Activated T-cell treated with anti-CD3 and anti-CD28 coated beads, Interleukin-2, amount 50 U/mL, for 72 hours (primary cell): ENCODE measurements at regions not wholly inside any gene's neighbourhood (a gene's known extent, or its start where the extent isn't known, plus 50 kb on each side); places are given as distances from the start of the nearest gene placed in this dataset.
"Not testable (repeated sequence)": the region's sequence is repeated elsewhere in the genome, so short reads cannot be mapped to it uniquely, and the experiment has no call there.

ENCODE experiments used
- ATAC-seq, 2 donors: fragments of 150-1000 bp; cut with Tn5 transposase; replicated peaks in 1 of 2; 2 replicates each; pipeline ENCODE4 v1.10.0; 2021; ENCODE audit warnings: moderate library complexity in 2 of 2, mild to moderate bottlenecking in 1 of 2
- DNase-seq, 2 donors: peaks; one replicate each; pipeline ENCODE4 v3.0.0; 2021 to 2022; ENCODE audit warnings: mixed read lengths in 1 of 2
- H3K27ac Mint-ChIP-seq: one replicate; pipeline ENCODE4 v1.8.0; 2022; ENCODE audit warnings: mild to moderate bottlenecking, moderate library complexity, mixed read lengths
- H3K27me3 Mint-ChIP-seq: one replicate; pipeline ENCODE4 v1.8.0; 2022; ENCODE audit warnings: low read depth, mixed read lengths
- H3K36me3 Mint-ChIP-seq, 2 donors: one replicate each; pipeline ENCODE4 v1.8.0; 2022; ENCODE audit warnings: mixed read lengths in 2 of 2, mild to moderate bottlenecking in 1 of 2; ENCODE audit not compliant: insufficient read depth in 2 of 2
- H3K4me1 Mint-ChIP-seq: one replicate; pipeline ENCODE4 v1.8.0; 2022; ENCODE audit warnings: low read depth, mixed read lengths
- H3K4me3 Mint-ChIP-seq, 2 donors: one replicate each; pipeline ENCODE4 v1.8.0; 2022; ENCODE audit warnings: mild to moderate bottlenecking in 2 of 2, mixed read lengths in 2 of 2, moderate library complexity in 2 of 2
- H3K9me3 Mint-ChIP-seq, 2 donors: one replicate each; pipeline ENCODE4 v1.8.0; 2022; ENCODE audit warnings: mixed read lengths in 2 of 2

DNA sequence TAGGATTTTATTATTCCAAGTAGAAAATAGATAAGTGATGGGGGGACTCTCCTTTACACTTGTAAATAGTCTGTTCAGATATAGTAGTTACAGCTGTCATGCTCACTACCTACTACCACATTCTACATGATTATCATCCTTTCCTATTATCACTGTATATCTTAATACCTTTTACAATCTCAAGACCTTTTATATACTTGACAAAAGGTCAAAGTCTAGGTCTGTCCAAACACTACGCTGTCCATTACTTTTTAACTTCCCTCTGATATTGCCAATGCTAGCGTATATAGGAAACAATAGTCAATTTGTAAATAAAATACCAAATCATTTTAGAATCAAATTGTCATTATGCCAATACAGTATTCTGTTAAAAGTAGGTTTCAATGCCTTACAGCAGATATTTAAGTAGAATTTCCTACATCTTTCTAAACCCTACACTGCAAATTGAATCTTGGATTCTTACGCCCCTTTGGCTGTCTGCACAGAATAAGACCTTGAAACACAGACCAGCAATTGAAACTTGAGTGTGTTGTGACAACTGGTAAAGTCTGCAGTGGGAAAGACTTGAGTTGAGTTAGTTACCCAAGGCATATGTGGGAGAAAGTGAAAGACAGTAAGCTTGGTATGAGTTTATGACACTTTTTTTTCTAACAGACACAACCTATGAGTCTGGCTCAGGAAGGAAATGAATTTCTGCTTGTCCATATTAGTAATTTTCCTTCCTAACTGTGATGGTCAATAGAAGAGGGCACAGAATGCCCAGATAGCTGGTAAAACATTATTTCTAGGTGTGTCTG, 827.6 kb upstream of the ACO1 start:
- ATAC-seq (no peak), DNase-seq (no peak)
- Mint-ChIP-seq H3K27ac (no peak overlapping the region), H3K9me3 (peaks cover 2 to 3% of the 10 kb centered on the region in 2 donors), H3K36me3 (no peaks in the 10 kb centered on the region), H3K4me1 (no peaks in the 10 kb centered on the region), H3K27me3 (no peaks in the 10 kb centered on the region), H3K4me3 (no peak overlapping the region)

DNA sequence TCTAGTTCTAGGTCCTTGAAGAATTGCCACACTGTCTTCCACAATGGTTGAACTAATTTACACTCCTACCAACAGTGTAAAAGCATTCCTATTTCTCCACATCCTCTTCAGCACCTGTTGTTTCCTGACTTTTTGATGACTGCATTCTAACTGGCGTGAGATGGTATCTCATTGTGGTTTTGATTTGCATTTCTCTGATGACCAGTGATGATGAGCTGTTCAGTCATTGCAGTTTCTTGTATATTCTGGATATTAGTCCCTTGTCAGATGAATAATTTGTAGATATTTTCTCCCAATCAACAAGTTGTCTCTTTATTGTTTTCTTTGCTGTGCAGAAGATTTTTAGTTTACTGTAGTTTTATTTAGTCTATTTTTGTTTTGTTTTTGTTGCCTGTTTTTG, 812.3 kb upstream of the ACO1 start:
- ATAC-seq, DNase-seq, H3K9me3 Mint-ChIP-seq, H3K4me3 Mint-ChIP-seq, H3K36me3 Mint-ChIP-seq, H3K4me1 Mint-ChIP-seq, H3K27me3 Mint-ChIP-seq, H3K27ac Mint-ChIP-seq: not testable (repeated sequence)

DNA sequence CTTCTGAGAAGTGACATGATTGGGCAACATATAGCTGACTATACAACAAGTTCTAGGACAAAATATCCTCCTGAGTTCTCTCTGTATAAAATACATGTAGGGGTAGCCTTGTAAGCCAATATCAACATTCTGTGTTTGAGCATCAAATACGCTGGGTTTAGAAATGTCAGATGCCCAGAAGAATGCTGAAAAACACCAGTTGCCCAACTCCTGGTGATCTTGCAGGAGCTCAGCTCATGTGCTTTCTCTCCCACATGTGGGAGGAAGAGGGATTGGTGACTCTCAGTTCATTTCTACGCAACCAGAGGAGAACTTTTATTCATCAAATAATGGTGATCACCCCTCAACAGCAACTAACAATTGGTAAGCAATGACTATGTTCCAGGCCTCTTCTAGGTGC, 810.9 kb upstream of the ACO1 start:
- ATAC-seq, result no peak
- DNase-seq, result no peak
- H3K27me3 Mint-ChIP-seq, result no peaks in the 10 kb centered on the region
- H3K27ac Mint-ChIP-seq, result no peak overlapping the region
- H3K4me1 Mint-ChIP-seq, result no peaks in the 10 kb centered on the region
- H3K36me3 Mint-ChIP-seq, result peaks cover 3 to 4% of the 10 kb centered on the region in 2 donors
- no peak overlapping the region for H3K4me3 Mint-ChIP-seq
- H3K9me3 Mint-ChIP-seq, result peaks cover 1 to 2% of the 10 kb centered on the region in 2 donors

DNA sequence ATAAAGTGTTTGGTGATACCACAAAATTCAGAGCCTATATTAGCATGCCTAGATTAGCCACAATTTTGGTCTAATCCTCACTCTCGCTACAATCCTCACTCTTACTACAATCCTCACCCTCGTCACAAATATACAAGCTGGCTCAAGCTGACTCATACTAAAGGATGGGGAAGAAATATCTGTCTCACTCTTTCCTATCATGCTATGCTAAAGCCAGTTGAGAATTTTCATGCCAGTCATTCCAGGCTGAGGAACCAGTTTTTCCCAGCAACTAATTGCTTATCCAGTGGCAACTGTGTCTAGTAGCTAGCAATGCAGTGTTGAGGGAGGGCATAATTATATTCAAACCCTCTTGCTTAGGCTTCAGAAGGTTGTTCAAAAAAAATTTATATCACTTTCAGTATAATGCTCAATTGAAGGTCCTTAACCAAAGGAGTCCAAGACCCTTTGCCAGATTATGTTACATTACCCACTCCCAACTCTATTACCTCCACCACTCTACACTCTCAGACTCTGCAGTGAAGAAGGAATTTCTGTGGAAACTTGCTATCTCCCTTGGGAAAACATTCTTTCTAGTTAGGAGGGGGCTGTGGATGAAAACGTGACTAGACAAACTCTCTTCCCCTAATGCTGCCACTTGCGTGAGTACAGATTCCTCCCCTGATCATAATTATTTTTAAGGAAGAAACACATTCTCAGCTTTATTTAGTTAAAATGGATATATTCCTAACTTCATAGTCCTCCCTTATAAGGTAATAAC, 810.3 kb upstream of the ACO1 start:
- no peak for DNase-seq
- Mint-ChIP-seq H3K4me1 (no peaks in the 10 kb centered on the region), H3K4me3 (no peak overlapping the region), H3K27ac (no peak overlapping the region), H3K27me3 (no peaks in the 10 kb centered on the region), H3K36me3 (peaks cover 3 to 4% of the 10 kb centered on the region in 2 donors), H3K9me3 (peaks cover 1 to 2% of the 10 kb centered on the region in 2 donors)
- ATAC-seq, result no peak

DNA sequence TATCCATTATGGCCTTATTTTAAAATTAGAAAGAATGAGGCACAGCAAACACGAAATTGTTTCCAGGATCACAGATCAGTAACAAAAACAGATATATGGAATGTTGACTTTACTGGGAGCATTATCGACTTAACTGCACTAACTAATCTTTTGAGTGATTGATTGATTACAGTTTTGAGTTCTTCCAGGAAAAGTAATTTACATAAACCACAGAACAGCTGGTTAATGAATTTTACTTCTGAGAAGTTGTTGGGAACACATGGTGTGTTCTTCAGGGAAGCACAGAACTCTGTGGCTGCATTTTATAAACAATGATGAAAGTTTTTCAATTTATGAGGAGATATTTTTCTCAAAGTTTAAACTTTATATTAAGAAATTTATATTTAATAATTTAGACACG, 802.4 kb upstream of the ACO1 start:
- no peak overlapping the region for H3K27ac Mint-ChIP-seq
- no peaks in the 10 kb centered on the region for H3K9me3 Mint-ChIP-seq
- ATAC-seq (no peak), DNase-seq (no peak)
- H3K27me3 Mint-ChIP-seq, result no peaks in the 10 kb centered on the region
- H3K4me1 Mint-ChIP-seq, result no peaks in the 10 kb centered on the region
- H3K4me3 Mint-ChIP-seq, result no peak overlapping the region
- no peaks in the 10 kb centered on the region for H3K36me3 Mint-ChIP-seq

DNA sequence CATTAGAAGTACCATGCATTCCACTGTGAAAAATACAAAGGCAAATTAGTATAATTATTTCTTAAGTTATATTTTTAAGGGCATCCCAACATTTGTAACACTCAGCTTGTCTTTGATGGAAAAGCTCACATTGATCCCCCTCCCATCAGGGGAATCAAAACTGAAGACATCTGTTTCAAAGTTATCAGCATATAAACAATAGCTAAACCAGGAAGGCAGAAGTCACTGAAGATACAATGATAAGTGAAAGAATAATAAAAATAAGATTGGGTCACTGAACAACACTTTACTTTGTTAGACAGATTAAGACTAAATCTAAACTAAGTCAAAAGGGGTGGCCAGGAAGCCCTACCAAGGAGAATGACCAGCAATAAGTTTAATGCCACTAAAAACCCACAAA, 801.9 kb upstream of the ACO1 start:
- Mint-ChIP-seq H3K27me3 (no peaks in the 10 kb centered on the region), H3K36me3 (no peaks in the 10 kb centered on the region), H3K9me3 (no peaks in the 10 kb centered on the region), H3K4me1 (no peaks in the 10 kb centered on the region), H3K27ac (no peak overlapping the region), H3K4me3 (no peak overlapping the region)
- no peak for DNase-seq
- no peak for ATAC-seq

DNA sequence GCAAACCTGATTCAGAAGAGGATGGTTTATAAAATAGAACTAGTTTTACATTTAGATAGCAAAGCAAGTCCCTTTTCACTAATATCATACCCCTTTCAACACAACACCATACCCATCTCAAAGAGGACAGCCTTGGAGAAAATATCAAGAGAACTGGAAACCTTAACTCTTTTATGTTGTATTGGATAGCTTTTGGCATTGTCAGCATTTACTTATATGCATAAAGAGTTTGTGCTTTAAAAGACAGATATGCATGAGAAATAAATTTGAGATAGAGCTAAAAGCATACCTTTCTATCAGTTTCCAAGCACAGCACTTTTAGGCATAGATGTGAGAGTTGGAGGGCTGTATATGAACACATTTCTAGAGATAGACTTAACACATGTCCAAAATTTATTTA, 799.3 kb upstream of the ACO1 start:
- no peak for ATAC-seq
- Mint-ChIP-seq H3K9me3 (no peaks in the 10 kb centered on the region), H3K27me3 (no peaks in the 10 kb centered on the region), H3K4me1 (no peaks in the 10 kb centered on the region), H3K27ac (no peak overlapping the region), H3K36me3 (no peaks in the 10 kb centered on the region), H3K4me3 (no peak overlapping the region)
- DNase-seq, result no peak

DNA sequence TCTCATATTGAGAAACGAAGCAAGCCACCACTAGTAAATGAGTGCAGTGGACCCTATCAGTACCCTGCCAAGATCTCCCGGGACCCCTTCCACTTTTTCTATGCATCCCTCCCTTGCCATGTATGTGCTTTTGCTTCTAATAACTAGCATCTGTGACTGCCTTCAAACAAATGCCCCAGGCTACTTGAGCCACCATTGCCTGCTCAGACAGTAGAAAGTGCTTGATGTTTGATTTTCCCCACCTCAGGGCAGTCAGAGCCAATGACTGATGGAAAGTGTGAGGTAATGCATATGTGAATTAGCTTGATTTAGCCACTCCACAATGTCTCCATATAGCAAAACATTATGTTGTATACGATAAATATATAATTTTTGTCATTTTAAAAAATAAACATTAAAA, 797.3 kb upstream of the ACO1 start:
- DNase-seq (no peak), ATAC-seq (no peak)
- H3K4me3 Mint-ChIP-seq, result no peak overlapping the region
- no peaks in the 10 kb centered on the region for H3K4me1 Mint-ChIP-seq
- H3K27ac Mint-ChIP-seq, result no peak overlapping the region
- no peaks in the 10 kb centered on the region for H3K9me3 Mint-ChIP-seq
- no peaks in the 10 kb centered on the region for H3K27me3 Mint-ChIP-seq
- H3K36me3 Mint-ChIP-seq, result no peaks in the 10 kb centered on the region

DNA sequence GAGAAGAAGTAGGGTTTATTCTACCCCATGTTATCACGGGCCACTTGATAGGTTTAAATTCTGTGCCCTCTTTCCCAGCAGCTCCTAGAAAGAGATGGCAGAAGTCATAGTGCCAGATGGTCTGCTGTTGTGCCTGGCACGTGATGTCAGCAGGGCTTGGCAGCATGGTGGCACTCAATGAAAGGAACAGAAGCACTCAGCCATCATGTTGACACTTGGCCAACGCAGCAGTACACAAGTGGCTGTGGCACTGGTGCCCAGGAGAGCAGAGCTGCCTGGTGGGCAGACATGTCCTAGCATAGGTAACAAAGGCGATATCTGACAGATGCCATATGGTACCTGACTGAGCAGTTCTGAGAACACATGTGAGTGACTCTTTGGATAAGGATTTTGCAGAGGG, 796.4 kb upstream of the ACO1 start:
- no peaks in the 10 kb centered on the region for H3K36me3 Mint-ChIP-seq
- no peaks in the 10 kb centered on the region for H3K4me1 Mint-ChIP-seq
- no peaks in the 10 kb centered on the region for H3K27me3 Mint-ChIP-seq
- no peaks in the 10 kb centered on the region for H3K9me3 Mint-ChIP-seq
- no peak overlapping the region for H3K4me3 Mint-ChIP-seq
- H3K27ac Mint-ChIP-seq, result no peak overlapping the region
- DNase-seq, result no peak
- ATAC-seq, result no peak

DNA sequence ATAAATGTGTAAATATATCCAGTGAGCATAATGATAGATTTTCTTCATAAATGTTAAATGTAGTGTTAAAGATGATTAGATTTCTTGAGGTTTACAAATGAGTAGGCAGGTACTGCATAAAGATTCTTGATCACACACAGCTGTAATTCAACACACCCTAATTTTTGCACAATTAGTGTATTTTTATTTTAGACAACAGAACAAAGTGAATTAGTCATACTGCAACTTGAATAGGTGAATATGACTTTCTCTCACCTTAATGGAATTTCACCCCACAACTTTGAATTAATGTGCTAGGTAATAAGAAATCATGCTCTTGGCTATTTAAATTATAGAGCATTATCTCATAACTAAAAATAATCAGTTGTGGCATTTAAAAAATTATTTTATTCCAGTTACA, 795.7 kb upstream of the ACO1 start:
- H3K36me3 Mint-ChIP-seq, result no peaks in the 10 kb centered on the region
- no peak overlapping the region for H3K27ac Mint-ChIP-seq
- DNase-seq (no peak), ATAC-seq (no peak)
- H3K4me1 Mint-ChIP-seq, result no peaks in the 10 kb centered on the region
- H3K4me3 Mint-ChIP-seq, result no peak overlapping the region
- H3K27me3 Mint-ChIP-seq, result no peaks in the 10 kb centered on the region
- no peaks in the 10 kb centered on the region for H3K9me3 Mint-ChIP-seq

DNA sequence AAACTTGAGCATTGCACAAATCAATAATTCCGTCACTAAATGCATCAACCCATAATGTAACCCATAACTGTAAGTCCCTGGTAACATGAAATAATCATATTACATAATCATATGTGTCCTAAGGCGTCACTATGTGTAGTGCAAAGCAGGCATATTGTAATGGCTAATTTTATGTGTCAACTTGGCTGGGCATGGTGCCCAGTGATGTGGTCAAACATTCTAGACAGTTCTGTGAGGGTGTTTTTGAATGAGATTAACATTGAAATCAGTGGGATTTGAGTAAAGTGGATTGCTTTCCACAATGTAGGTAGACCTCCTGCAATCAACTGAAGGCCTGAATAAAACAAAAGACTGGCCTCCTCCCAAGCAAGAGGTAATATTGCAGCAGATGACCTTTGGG, 794.4 kb upstream of the ACO1 start:
- no peak for DNase-seq
- ATAC-seq, result no peak
- Mint-ChIP-seq H3K9me3 (no peaks in the 10 kb centered on the region), H3K36me3 (no peaks in the 10 kb centered on the region), H3K27ac (no peak overlapping the region), H3K4me3 (no peak overlapping the region), H3K4me1 (no peaks in the 10 kb centered on the region), H3K27me3 (no peaks in the 10 kb centered on the region)

DNA sequence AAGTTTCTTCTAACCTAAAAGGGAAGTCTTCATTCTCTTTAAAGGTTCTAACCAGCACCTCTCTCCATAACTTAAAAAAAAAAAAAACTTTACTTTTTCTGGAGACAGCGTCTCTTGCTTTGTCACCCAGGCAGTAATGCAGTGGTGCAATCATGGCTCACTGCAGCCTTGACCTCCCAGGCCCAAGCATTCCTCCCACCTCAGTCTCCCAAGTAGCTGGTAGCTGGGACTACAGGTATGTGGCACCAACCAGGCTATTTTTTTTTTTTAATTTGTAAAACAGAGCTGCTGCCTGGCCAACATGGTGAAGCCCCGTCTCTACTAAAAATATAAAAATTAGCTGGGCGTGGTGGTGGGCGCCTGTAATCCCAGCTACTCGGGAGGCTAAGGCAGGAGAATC, 787.4 kb upstream of the ACO1 start:
- not testable (repeated sequence) for H3K9me3 Mint-ChIP-seq, DNase-seq, H3K36me3 Mint-ChIP-seq, H3K4me3 Mint-ChIP-seq, ATAC-seq, H3K27ac Mint-ChIP-seq, H3K4me1 Mint-ChIP-seq, H3K27me3 Mint-ChIP-seq

DNA sequence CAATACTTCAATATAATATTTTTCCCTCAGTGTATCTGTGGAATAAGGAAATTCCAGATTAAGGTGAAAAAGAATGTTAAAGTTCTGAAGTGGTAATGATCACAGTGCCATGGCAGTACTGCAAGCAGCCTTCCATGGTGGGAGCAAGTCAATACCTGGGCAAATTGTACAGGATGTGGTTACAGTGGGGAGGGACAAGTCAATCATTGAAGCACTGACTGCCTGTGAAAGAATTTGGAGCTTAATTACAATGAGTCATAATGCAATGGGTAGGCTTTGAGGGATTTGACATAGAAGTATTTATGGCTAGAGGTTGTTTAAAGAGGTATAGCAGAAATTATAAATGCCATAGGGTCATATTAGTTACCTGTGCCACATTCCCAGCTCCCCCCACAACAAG, 786.5 kb upstream of the ACO1 start:
- ATAC-seq, result no peak
- Mint-ChIP-seq H3K36me3 (no peaks in the 10 kb centered on the region), H3K9me3 (no peaks in the 10 kb centered on the region), H3K27ac (no peak overlapping the region), H3K4me3 (no peak overlapping the region), H3K27me3 (no peaks in the 10 kb centered on the region), H3K4me1 (no peaks in the 10 kb centered on the region)
- no peak for DNase-seq

DNA sequence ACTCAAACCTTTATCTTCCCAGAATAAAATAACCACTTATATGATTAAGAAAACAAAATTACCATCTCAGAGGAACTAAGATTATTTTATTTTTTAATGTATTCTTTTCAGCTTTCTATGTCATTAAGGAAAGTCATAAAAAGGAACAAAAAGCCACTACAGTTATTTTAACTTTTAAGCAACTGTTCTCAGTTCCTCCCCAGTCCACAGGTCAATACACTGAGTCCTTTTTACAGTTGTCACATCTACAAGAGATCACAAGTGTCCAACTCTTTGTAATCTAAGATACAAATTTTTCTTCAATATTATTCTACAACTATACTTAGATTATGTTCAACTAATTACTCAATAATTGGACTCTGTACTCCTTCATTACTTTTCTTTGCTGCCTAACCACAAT, 782.8 kb upstream of the ACO1 start:
- DNase-seq (no peak), ATAC-seq (no peak)
- H3K4me1 Mint-ChIP-seq, result no peaks in the 10 kb centered on the region
- H3K9me3 Mint-ChIP-seq, result peaks cover 0 to 2% of the 10 kb centered on the region in 2 donors
- no peak overlapping the region for H3K27ac Mint-ChIP-seq
- no peak overlapping the region for H3K4me3 Mint-ChIP-seq
- H3K36me3 Mint-ChIP-seq, result peaks cover 0 to 2% of the 10 kb centered on the region in 2 donors
- no peaks in the 10 kb centered on the region for H3K27me3 Mint-ChIP-seq
